ENCODE measurements at regions not wholly inside any gene's neighbourhood (a gene's known extent, or its start where the extent isn't known, plus 50 kb on each side); places are given as distances from the start of the nearest gene placed in this dataset.

DNA sequence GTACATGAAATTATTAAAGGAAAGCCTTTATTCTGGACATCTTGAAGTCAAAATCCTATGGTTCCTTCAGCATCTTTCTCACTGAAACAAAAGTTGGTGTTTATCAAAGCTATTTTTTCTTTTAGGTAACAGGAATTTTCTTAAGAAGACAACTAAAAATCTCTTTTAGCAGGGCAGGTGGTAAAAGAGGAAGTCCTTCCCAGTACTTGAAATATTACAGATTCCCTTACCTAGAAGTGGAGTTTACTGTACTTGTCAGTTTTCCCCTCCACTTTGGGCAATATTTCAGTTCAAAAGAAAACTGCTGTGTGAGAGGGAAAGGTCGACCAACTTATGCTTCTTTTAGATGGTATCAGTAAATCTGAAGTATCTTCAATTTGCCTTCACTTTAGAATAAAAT lies 64.3 kb upstream of the TDRD3 start (continued):
- TF ChIP-seq, protein P1, sequence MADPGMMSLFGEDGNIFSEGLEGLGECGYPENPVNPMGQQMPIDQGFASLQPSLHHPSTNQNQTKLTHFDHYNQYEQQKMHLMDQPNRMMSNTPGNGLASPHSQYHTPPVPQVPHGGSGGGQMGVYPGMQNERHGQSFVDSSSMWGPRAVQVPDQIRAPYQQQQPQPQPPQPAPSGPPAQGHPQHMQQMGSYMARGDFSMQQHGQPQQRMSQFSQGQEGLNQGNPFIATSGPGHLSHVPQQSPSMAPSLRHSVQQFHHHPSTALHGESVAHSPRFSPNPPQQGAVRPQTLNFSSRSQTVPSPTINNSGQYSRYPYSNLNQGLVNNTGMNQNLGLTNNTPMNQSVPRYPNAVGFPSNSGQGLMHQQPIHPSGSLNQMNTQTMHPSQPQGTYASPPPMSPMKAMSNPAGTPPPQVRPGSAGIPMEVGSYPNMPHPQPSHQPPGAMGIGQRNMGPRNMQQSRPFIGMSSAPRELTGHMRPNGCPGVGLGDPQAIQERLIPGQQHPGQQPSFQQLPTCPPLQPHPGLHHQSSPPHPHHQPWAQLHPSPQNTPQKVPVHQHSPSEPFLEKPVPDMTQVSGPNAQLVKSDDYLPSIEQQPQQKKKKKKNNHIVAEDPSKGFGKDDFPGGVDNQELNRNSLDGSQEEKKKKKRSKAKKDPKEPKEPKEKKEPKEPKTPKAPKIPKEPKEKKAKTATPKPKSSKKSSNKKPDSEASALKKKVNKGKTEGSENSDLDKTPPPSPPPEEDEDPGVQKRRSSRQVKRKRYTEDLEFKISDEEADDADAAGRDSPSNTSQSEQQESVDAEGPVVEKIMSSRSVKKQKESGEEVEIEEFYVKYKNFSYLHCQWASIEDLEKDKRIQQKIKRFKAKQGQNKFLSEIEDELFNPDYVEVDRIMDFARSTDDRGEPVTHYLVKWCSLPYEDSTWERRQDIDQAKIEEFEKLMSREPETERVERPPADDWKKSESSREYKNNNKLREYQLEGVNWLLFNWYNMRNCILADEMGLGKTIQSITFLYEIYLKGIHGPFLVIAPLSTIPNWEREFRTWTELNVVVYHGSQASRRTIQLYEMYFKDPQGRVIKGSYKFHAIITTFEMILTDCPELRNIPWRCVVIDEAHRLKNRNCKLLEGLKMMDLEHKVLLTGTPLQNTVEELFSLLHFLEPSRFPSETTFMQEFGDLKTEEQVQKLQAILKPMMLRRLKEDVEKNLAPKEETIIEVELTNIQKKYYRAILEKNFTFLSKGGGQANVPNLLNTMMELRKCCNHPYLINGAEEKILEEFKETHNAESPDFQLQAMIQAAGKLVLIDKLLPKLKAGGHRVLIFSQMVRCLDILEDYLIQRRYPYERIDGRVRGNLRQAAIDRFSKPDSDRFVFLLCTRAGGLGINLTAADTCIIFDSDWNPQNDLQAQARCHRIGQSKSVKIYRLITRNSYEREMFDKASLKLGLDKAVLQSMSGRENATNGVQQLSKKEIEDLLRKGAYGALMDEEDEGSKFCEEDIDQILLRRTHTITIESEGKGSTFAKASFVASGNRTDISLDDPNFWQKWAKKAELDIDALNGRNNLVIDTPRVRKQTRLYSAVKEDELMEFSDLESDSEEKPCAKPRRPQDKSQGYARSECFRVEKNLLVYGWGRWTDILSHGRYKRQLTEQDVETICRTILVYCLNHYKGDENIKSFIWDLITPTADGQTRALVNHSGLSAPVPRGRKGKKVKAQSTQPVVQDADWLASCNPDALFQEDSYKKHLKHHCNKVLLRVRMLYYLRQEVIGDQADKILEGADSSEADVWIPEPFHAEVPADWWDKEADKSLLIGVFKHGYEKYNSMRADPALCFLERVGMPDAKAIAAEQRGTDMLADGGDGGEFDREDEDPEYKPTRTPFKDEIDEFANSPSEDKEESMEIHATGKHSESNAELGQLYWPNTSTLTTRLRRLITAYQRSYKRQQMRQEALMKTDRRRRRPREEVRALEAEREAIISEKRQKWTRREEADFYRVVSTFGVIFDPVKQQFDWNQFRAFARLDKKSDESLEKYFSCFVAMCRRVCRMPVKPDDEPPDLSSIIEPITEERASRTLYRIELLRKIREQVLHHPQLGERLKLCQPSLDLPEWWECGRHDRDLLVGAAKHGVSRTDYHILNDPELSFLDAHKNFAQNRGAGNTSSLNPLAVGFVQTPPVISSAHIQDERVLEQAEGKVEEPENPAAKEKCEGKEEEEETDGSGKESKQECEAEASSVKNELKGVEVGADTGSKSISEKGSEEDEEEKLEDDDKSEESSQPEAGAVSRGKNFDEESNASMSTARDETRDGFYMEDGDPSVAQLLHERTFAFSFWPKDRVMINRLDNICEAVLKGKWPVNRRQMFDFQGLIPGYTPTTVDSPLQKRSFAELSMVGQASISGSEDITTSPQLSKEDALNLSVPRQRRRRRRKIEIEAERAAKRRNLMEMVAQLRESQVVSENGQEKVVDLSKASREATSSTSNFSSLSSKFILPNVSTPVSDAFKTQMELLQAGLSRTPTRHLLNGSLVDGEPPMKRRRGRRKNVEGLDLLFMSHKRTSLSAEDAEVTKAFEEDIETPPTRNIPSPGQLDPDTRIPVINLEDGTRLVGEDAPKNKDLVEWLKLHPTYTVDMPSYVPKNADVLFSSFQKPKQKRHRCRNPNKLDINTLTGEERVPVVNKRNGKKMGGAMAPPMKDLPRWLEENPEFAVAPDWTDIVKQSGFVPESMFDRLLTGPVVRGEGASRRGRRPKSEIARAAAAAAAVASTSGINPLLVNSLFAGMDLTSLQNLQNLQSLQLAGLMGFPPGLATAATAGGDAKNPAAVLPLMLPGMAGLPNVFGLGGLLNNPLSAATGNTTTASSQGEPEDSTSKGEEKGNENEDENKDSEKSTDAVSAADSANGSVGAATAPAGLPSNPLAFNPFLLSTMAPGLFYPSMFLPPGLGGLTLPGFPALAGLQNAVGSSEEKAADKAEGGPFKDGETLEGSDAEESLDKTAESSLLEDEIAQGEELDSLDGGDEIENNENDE (IDR thresholded peaks at IDR 0.05; ENCODE audit: insufficient replicate concordance, low read length): no peak
- no peak for TF ChIP-seq SIRT6 (IDR thresholded peaks at IDR 0.05; ENCODE audit: low read length)
- TF ChIP-seq EP300 (IDR thresholded peaks at IDR 0.05; ENCODE audit: borderline replicate concordance in 1 of 2, low read depth in 2 of 2, low read length in 2 of 2): no peak
- no peak for TF ChIP-seq BACH1 (IDR thresholded peaks at IDR 0.05; ENCODE audit: low read length)
- no peak for TF ChIP-seq ATF2 (IDR thresholded peaks at IDR 0.05; ENCODE audit: low read length)
- TF ChIP-seq HDAC2 (IDR thresholded peaks at IDR 0.05; ENCODE audit: borderline replicate concordance in 1 of 2, low read depth in 2 of 2, low read length in 2 of 2): no peak
- TF ChIP-seq KDM4A (IDR thresholded peaks at IDR 0.05; ENCODE audit: low read depth, low read length, severe bottlenecking): no peak
- no peak for TF ChIP-seq EGR1 (IDR thresholded peaks at IDR 0.05; ENCODE audit: borderline replicate concordance, low read depth, low read length)
